ENCODE measurements at regions not wholly inside any gene's neighbourhood (a gene's known extent, or its start where the extent isn't known, plus 50 kb on each side); places are given as distances from the start of the nearest gene placed in this dataset.

DNA sequence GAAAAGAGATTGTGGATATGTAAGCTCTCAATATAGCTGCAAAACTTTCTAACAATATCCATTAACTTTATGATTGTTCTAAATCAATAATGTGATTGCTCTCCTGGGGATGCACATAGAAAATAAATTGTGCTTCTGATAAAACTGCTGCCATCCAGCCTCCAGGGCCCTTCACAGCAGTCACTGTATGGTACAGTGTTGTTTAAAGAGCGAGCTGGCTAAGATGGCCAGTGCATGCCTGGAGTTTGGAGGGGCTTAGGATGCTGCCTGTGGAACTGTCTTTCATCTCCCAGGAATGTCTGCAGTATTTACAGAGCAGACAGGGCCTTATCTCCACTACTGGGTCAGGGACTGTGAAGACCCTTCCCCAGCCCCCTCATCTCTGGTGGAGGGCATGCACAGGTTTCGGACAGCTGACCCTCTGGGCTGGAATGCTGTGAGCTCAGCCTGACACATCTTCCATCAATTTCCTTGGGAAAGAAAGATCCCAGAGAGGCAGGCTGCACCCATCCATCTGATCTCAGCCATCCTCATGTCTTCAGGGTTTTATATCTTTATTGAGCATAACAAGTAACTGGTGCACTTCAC, 137.0 kb downstream of the PLPP3 start:
- DNase-seq (ENCODE audit: low spot score), result no peak

DNA sequence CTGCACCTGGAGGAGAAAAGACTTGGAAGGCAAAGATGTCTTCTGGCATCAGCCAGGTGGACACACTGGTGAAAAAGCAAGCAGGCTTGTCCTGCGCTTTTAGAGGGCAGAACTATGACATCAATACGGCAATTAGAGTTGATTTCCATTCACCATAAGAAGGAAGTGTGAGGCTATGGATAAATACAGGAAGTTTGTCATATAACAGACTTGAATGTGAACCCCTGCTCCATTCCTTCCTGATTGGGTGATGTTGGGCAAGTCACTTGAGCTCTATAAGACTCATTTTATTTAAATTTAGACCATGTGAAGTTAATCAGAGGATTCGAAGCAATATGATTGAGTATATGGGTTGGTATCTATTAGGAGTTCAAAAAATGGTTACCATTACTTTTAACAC, 137.8 kb downstream of the PLPP3 start:
- no peak for DNase-seq (ENCODE audit: low spot score)

DNA sequence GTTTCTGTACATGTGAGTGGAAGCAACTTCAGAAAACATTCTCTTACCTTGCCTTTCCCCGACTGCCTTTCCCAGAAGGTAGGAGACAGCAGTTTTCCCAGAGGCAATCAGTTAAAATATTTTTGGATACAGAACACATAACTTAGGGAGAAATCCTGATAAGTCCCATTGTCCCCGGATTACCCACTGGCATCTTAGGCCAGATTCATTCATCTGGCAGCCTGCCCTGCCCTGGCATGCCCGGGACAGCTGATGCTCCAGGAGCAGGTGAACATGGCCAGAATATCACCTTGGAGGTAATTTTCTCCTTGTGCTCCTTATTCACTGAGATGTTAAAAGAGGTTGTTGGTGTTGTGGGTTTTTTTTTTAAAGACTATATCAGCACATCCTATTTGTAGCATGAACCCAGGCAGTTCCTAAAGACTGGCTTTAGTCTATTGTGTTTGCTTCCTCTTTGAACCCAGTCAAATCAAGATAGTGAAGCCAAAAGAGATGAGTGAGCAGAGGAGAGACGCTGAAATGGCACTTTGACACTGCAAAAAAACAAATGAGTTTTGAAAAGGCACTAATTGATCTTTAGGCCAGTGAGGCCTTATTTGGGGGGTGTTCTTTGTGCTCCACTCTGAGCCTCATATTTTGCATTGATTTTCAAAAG, 139.6 kb downstream of the PLPP3 start:
- no peak for DNase-seq (ENCODE audit: low spot score)

DNA sequence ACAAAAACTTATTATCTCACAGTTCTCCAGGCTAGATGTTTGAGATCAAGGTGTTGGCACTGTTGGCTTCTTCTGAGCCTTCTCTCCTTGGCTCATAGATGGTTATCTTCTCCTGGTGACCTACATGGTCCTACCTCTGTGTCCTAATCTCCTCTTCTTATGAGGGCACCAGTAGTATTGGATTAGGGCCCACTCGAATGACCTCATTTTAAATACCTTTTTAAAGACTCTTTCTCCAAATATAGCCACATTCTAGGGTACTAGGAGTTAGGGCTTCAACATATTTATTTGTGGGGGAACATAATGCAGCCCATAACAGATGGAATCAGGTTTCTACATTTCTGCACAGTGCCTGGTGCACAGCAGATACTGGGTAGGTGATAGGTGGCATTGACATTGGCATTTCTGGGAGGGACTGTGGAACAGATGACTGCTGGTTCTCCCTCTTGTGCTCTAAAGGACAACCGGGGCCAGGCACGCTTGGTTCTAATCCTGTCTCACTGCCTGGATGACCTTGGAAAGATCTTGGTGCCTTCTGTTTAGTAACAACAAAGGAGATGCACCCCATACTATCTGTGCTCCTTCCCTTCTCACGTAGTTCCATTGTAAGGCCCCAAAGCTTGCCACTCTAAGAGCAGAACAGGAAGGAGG, 140.3 kb downstream of the PLPP3 start:
- DNase-seq (ENCODE audit: low spot score), result no peak

DNA sequence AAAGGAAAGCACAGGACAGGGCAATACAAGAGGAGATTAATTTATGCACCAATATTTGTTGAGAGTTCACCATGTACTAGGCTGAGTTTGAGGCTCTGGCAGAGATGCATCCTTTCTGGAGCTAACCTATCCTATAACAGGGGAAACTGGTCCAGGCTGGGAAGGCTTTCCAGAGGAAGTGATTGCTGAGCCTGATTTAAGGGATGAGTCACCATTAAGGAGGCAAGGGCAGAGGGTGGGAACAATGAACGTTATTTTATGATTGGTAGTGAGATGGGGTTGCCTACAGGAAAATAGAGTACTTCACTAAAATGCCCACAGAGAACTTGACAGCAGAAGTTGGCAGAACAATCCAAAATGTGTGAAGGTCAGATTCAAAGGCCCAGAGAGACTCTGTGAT, 141.4 kb downstream of the PLPP3 start:
- peak; percentile 32 for DNase-seq (ENCODE audit: low spot score)

DNA sequence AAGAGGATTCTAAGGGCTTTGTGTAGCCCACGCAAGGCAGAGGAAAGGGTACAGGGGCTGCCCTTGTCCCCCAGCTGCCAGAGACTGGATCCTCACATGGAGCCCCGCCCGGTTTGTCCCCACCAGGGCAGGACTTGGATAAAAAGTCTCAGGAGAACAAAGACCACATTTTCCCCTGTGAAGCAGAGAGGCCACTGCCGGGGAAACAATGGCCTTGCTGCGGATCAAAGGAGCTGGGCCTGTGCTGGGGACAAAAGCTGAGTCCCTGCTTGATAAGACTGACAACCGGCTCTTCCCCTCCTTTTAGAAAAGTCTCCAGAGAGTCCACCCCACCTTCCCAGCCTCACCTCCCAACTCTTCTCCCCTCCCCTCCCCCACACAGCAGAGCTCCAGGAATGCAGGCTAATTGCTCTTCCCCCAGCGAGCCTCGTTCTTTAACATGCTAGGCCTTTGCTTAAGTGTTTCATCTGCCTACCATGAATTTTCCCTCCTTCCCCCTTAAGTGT, 142.4 kb downstream of the PLPP3 start:
- no peak for DNase-seq (ENCODE audit: low spot score)

DNA sequence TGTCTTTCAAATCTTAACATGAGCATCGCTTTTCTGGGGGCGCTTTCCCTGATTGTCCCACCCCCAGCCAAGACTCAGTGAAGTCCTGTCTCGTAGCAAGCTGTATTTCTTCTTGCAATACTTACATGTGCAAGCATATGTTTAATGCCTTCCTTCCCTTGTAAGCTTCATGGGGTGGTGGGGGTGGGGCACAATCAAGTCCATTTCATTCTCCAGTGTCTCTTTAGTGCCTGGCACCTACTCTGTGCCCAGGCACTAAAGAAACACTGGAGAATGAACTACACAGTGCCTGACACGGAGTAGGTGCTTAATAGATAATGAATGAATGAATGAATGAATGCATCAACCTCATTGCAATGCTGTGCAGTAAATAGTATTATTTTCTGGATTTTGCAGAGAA, 143.1 kb downstream of the PLPP3 start:
- DNase-seq (ENCODE audit: low spot score), result no peak

DNA sequence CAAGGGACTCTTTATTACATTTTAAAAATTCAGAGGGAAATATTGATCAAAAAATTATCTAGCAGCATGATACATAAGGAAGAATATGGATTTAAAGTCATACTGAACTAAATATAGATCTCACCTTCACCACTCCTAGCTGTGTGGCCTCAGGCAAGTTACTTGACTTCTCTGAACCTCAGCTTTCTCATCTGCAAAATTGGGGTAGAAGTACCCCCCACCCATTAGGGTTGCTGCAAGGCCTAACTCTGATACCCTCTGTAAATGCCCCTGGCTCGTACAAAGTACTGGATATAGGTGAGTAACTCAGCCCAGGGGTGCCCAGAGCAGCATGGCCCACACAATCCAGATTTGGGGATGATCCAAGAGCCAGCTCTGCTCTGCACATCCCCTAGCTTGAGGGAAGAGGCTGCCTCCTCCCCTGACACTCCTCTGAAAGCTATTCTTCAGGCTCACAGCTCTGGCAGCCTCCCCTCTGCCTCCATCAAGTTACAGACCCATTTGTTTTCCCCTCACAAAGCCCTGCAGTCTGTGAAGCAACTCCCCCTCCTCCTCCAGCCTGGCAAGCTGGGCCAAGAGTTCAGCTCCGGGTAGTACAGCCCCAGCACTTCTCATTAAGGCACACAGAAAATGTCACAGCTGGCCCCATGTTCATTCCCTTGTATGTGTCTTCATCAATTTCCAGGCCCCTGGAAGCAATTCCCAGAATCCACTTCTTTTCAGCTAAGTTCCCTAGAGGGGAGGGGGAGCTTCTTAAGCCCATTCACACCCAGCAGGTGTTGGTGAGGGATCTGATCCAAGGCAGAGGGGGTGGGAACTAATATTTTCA, 143.7 kb downstream of the PLPP3 start:
- no peak for DNase-seq (ENCODE audit: low spot score)

DNA sequence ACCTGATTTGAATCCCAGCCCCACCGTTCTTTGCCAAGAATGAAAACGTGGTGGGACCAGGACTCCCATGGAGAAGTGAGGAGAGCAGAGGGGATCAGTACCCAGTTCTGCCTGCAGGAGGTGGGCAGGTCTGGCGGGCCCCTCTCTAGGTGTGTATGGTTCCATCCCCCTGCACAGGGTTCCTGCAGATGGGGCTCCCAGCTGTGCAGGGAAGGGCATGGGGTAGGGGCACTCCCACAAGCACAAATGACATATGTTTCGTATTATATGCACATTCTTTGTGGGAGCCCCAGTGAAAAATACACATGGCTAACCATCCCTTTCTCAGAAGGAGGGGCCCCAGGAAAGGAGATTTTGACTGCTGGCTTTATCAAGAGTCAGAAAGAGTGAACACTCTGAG, 144.6 kb downstream of the PLPP3 start:
- no peak for DNase-seq (ENCODE audit: low spot score)

DNA sequence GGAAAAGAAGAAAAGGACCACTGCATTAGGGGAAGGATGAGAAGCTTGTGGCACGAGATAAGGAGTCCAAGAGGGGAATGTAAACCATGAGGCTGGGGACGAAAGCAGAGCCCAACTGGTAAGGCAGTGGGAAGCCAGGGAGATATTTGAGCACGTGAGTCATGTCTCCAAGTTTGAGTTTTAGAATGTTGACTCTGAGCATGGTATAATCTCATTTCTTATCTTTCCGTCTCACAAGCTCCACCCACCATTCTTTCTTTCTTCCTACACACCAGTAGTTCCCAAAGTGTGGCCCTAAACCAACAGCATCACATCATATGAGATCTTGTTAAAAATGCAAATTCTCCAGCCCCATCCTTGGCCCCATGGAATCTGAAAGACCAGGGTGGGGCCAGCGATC, 145.3 kb downstream of the PLPP3 start:
- no peak for DNase-seq (ENCODE audit: low spot score)

DNA sequence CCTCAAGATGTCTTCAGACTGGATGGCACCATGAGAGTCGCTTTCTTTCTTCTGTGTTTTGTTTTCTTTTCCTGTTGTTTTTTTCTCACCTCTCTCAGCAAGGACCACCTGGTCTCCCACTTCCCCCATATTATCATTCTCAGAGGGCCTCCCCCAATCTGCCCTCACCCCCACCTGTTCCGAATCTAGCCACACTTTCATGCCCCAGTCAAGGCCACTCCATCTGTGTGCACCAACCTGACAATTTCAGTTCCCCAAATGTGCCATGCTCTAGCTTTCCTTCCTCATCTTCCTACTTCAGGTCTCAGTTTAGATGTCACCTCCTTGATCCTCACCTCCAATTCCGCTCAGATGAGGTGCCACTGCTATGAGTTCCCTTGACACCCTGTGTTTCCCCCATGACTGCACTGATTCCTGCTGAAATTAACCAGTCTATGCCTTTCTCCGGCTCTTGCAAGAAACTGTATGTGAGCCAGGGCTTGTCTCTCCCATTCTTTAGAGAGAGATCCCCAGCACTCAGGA, 146.2 kb downstream of the PLPP3 start:
- no peak for DNase-seq (ENCODE audit: low spot score)

DNA sequence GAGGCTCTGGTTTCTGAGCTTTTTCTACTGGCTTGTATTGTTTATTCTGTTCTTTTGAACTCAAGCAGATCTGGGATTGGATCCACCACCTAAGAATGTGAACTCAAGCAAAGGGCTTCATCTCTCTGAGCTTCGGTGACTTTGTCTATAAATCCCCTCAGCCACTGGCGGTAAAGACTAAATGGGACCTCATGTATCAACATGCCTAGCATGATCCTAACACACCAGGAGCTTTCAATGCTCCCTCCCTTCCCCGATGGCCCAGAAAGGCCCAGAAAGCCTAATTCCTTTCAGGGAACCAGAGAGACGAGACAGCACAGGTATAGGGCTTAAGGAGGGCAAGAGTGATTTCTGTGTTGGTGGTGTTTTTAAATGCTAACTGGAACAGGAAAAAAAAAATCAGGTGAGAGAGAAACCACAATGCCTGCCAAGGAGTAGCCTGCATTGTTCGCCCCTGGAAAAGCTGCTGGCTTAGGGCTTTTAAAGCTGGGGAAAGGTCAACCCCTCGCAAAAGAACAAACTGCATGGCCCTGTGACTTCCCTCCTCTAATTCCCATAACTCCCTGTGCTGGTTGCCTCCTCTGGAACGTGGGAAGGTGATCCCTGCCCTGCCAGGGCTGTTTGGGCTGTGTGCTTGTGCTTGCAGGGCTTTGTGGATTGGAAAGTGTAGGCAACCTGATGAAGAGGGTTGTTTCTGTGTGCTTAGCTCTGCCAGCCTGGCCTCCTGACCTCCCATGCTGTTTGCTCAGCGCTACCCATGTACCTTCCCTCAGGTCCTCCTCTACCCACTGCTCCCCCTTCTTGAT, 147.0 kb downstream of the PLPP3 start:
- no peak for DNase-seq (ENCODE audit: low spot score)

DNA sequence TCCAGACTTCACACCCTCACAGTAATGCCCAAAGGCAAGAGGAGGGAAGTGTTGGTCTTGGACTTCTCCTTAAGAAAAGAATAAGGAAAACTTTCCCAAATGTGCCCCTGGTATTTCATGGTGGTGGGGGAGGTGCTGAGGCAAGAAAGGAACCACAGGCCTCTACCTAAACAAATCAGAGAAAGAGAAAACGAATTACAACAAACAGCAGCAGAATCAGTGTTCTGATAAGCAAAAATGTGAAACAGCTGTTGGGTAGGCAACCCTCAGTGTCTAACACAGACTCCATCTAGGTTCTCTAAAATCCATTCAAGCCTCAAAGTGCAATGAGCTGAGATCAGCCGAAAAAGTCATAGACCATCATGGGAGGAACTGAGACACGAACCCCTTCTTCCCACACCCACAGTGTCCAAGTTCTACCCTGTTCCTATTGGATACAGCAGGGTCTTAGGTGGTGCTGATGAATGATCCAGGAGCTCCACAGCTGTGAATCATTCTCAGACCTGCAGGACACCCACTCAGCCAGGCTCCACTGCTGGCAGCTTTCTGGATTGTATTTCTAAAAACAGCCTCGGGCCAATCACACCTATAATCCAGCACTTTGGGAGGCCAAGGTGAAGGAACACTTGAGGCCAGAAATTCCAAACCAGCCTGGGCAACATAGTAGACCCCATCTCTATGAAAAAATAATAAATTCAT, 149.1 kb downstream of the PLPP3 start:
- no peak for DNase-seq (ENCODE audit: low spot score)

DNA sequence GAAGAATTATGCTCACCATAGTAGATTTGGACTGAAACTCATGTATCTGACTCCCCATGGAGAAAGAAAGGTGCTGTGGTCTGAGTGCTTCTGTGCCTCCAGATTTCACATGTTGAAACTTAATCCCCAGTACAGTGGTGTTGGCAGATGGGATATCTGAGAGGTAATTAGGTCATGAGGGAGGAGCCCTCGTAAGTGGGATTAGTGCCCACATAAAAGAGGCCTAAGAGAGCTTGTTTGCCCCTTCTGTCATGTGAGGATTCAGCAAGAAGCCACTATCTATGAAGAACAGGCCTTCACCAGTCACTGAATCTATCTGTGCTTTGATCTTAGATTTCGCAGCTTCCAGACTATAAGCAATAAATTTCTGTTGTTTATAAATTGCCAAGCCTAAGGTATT, 150.1 kb downstream of the PLPP3 start:
- peak; percentile 50 for DNase-seq (ENCODE audit: low spot score)

DNA sequence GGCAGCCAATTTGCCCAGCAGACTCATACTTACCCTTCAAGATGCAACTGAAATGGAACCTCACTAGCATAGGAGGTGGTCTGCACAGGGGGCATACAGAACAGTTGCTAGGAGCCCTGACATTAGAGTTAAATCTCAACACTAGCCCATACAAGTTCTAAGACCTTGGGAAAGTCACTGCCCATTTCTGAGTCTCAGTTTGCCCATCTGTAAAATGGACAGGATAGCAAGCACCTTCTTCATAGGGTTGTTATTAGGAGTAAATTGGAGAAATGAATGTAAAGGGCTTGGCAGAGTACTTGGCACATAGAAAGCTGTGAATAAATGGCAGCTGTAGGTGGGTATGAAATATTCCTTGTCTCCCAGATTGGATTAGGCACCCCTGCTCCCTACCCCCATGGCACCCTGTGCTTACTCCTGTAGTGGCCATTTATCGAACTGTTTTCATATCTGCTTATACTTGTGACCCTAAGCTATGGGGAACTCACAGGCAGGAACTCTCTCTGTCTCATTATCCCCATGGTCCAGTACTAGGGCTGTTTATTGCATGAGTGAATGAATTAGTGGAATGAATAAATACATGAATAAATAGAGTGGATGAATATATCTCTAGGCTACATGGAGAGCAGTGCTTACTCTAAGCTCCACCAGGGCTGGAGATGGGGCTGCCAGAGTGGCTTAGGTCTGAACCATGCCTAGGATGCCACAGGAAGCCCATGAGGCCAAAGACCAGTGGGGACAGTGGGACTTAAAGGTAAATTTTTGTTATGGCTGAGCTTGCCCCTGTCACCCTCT, 152.6 kb downstream of the PLPP3 start:
- DNase-seq (ENCODE audit: low spot score), result no peak

DNA sequence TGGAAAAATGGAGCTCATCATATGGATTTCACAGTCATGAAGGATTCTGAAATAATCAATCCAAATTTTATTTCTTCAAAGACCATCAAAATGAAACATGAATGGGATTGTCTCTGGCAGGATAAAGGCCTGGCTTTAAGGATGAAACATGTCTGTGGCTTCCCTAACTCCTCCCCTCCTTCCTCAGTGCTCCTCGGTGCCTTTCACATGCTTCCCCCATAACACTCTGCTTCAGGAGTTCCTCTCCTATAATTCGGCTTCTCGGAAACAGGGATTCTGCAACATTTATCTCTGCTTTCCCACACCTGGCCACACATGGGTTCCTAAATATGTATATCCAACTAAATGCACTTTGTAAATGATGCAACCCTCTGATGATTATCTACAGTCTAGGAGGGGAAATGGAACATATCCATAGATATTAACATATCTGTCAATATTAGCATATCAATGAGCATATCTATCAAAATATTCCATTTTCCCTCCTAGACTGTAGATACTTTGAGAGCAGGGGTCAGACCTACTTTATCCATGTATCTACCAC, 153.8 kb downstream of the PLPP3 start:
- DNase-seq (ENCODE audit: low spot score), result no peak

DNA sequence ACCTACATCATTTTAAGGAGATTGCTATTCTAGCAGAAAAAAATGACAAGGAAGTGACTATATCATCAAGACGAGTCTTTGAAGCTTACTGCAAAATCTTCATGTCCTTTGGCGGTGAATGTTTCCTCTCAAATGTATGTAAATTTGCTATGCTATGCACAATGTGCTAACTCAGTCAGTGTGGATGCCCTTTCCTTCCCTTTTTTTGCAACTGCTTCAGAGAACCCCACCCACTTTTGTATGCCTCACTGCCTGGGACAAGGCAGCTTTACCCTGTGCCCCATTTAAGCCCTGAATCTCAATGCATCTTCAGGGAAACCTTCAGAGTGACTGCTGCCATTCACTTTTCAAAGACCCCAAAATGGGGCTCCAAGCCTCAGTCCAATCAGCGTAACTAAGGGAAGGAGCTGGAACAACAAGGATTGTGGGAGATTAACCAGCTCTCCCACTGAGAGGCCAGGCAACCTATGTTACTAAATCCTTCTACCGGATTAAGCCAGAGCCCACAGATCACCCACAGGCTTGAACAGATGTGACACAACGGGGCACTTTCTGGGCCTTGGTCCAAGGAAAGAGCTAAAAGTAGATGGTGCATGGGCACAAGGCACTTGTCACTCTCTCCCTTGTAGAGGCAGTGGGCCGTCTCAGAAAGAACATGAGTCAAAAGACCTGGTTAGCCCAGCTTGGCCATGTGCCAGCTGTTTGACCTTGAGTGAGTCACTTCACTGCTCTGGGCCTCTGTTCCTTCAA, 154.4 kb downstream of the PLPP3 start:
- DNase-seq (ENCODE audit: low spot score), result peak; percentile 33

DNA sequence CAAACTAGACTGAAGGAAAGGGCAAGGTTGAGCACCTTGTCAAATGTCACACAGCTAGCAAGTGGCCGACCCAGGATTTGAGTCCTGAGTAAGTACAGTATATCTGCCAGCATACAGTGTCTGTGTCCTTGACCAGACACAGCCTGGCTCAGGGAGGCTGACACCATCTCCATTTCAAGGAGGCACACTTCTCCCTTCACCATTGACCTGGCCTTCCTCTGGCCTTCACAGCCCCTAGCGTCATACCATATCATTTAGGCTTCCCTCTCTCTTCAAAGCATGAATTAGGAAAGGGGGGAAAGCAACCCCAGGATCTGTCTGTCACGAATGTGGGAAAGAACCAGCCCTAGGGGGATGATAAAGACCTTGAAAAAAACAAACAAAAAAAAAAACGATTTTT, 155.6 kb downstream of the PLPP3 start:
- no peak for DNase-seq (ENCODE audit: low spot score)

DNA sequence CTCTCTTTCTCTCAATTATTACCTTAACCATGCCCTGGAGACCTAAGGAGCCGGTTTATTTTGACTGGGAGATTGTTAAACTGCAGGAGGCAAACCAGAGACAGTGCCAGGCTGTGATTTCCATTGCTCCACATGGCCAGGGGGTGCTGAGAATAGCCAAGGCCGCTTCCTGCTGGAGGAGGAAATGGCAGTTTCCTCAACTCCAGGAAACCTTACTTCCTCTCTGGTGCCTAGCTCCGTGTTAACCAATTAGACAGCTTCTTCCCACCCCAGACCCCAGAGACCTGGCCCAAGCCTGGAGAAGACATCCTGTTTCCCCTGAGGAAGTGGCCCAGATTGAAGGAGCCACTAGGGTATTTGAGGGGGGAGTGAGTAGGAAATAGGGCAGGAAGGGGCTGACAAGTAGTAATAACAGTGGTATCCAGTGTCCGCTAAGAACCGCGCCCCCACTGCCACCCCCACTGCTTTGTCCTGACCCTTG, 161.2 kb downstream of the PLPP3 start:
- DNase-seq (ENCODE audit: low spot score), result no peak

All from SW480 (cell line).